ENCODE measurements at regions not wholly inside any gene's neighbourhood (a gene's known extent, or its start where the extent isn't known, plus 50 kb on each side); places are given as distances from the start of the nearest gene placed in this dataset.
"Not testable (repeated sequence)": the region's sequence is repeated elsewhere in the genome, so short reads cannot be mapped to it uniquely, and the experiment has no call there.

DNA sequence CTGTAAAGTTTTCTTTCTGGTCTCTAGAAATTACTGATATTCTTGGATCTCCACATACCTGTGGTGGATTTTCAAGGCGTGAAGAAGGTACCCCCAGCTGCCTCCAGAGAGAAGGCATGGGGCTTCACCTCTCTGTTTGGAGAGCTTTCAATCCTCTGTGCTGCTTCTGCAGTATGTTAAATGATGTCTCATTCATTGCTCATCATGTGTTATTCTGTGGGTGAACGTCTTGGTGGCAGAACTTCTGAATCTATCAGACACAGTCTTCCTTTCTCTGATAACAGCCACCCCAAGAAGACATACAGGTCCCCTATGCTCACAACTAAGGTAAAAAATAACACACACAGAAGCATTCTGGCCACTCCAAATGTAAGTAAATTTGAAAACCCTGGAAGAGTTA is 221.3 kb upstream of the TMEM260 start:
- peaks cover 3% of the 10 kb centered on the region for H3K27me3 Mint-ChIP-seq (ENCODE audit: low read depth, unreplicated experiment)
- no peak for TF ChIP-seq EZH2 (IDR thresholded peaks at IDR 0.05; ENCODE audit: insufficient read depth, low read length)
- TF ChIP-seq CTCF (IDR thresholded peaks at IDR 0.05; ENCODE audit: insufficient read depth, low read depth, low read length), result no peak

DNA sequence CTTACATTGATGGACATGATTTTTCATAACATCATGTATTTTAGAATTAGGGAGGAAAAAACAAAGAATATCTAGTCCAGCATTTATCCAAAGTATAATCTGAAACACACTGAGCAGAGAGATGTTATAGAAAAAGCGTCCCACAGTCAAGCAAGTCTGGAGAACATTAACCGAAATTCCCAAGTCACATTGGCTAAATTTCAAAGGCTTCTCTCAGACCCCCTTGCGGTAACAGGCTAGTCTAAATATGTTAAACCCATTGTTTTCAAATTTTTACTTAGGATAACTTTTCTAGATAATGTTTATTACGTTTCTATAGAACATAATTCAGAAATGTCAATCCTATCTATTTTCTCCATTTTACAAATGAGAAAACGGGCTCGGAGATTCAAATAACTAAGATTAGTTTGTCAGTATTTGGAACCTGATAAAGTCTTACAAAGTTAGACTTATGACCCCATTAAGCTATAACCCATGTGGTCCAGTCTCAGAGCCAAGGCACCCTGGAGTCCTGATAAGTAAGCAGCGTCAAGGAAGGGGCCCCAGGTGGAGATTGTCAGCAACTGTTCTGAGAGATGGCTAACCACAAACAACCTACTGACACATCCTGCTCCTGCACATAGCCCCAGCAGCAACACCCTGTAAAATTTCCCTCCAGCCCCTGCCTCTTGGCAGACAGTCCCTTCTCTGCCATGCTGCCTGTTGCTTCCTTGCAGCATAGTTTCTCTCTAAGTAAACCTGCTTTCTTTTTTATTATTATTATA is 220.6 kb upstream of the TMEM260 start:
- TF ChIP-seq CTCF (IDR thresholded peaks at IDR 0.05; ENCODE audit: insufficient read depth, low read depth, low read length) (no peak), EZH2 (IDR thresholded peaks at IDR 0.05; ENCODE audit: insufficient read depth, low read length) (no peak)
- Mint-ChIP-seq H3K27me3 (ENCODE audit: low read depth, unreplicated experiment) (peaks cover 3% of the 10 kb centered on the region), H3K9me3 (ENCODE audit: unreplicated experiment) (no peaks in the 10 kb centered on the region), H3K4me3 (ENCODE audit: unreplicated experiment) (no peak overlapping the region), H3K36me3 (ENCODE audit: low read depth, unreplicated experiment) (no peaks in the 10 kb centered on the region), H3K27ac (ENCODE audit: unreplicated experiment) (no peak overlapping the region), H3K4me1 (ENCODE audit: low read depth, unreplicated experiment) (peaks cover 5% of the 10 kb centered on the region)
- Histone ChIP-seq H2AFZ (ENCODE audit: low read depth, low read length) (no peak overlapping the region), H3K4me3 (ENCODE audit: insufficient read depth, low read depth, low read length) (no peak overlapping the region), H3K27me3 (ENCODE audit: insufficient read depth, low read length) (no peaks in the 10 kb centered on the region), H3K9me3 (ENCODE audit: insufficient read depth, low read depth, low read length) (no peaks in the 10 kb centered on the region), H3K79me2 (ENCODE audit: insufficient read depth, low read length) (no peaks in the 10 kb centered on the region), H3K4me2 (ENCODE audit: low read length) (no peak overlapping the region), H3K4me1 (ENCODE audit: insufficient read depth, low read length) (no peaks in the 10 kb centered on the region), H3K36me3 (ENCODE audit: insufficient read depth, low read length) (no peaks in the 10 kb centered on the region), H3K27ac (ENCODE audit: low read depth, low read length) (no peak overlapping the region), H4K20me1 (ENCODE audit: insufficient read depth, low read length) (no peaks in the 10 kb centered on the region), H3K9ac (ENCODE audit: low read length) (no peak overlapping the region)
- FAIRE-seq (no peak), DNase-seq (ENCODE audit: low read depth) (no peak)

More for the DNA sequence above, 221.3 kb upstream of the TMEM260 start:
- Histone ChIP-seq H3K79me2 (ENCODE audit: insufficient read depth, low read length) (no peaks in the 10 kb centered on the region), H3K4me1 (ENCODE audit: insufficient read depth, low read length) (no peaks in the 10 kb centered on the region), H4K20me1 (ENCODE audit: insufficient read depth, low read length) (no peaks in the 10 kb centered on the region), H3K36me3 (ENCODE audit: insufficient read depth, low read length) (no peaks in the 10 kb centered on the region), H3K9ac (ENCODE audit: low read length) (no peak overlapping the region), H3K27me3 (ENCODE audit: insufficient read depth, low read length) (no peaks in the 10 kb centered on the region), H2AFZ (ENCODE audit: low read depth, low read length) (no peak overlapping the region), H3K27ac (ENCODE audit: low read depth, low read length) (no peak overlapping the region), H3K4me3 (ENCODE audit: insufficient read depth, low read depth, low read length) (no peak overlapping the region), H3K4me2 (ENCODE audit: low read length) (no peak overlapping the region), H3K9me3 (ENCODE audit: insufficient read depth, low read depth, low read length) (no peaks in the 10 kb centered on the region)
- no peak overlapping the region for H3K27ac Mint-ChIP-seq (ENCODE audit: unreplicated experiment)
- FAIRE-seq, result no peak
- no peak overlapping the region for H3K4me3 Mint-ChIP-seq (ENCODE audit: unreplicated experiment)
- no peaks in the 10 kb centered on the region for H3K9me3 Mint-ChIP-seq (ENCODE audit: unreplicated experiment)
- no peak for DNase-seq (ENCODE audit: low read depth)
- H3K36me3 Mint-ChIP-seq (ENCODE audit: low read depth, unreplicated experiment), result no peaks in the 10 kb centered on the region
- peaks cover 5% of the 10 kb centered on the region for H3K4me1 Mint-ChIP-seq (ENCODE audit: low read depth, unreplicated experiment)

DNA sequence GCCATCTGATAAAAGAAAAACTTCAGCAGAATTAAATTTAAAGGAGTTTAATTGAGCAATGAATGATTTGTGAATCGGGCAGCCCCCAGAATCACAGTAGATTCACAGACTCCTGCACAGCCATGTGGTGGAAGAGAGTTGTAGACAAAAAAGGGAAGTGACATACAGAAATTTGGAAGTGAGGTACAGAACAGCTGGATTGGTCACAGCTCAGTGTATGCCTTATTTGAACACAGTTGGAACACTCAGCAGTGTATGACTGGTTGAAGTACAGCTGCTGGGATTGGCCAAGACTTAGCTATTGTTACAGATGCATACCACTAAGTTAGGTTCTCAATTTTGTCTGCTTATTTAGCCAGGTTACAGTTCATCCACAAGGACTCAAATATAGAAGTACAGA is 213.9 kb upstream of the TMEM260 start:
- not testable (repeated sequence) for H3K4me3 Mint-ChIP-seq (ENCODE audit: unreplicated experiment); H3K27ac Mint-ChIP-seq (ENCODE audit: unreplicated experiment); H3K27me3 Mint-ChIP-seq (ENCODE audit: low read depth, unreplicated experiment)

More for the DNA sequence above, 213.9 kb upstream of the TMEM260 start:
- not testable (repeated sequence) for DNase-seq (ENCODE audit: low read depth); H3K9ac ChIP-seq (ENCODE audit: low read length); H3K4me3 ChIP-seq (ENCODE audit: insufficient read depth, low read depth, low read length); H2AFZ ChIP-seq (ENCODE audit: low read depth, low read length); H3K36me3 ChIP-seq (ENCODE audit: insufficient read depth, low read length); H3K4me2 ChIP-seq (ENCODE audit: low read length); H3K36me3 Mint-ChIP-seq (ENCODE audit: low read depth, unreplicated experiment); H3K4me1 Mint-ChIP-seq (ENCODE audit: low read depth, unreplicated experiment); H3K79me2 ChIP-seq (ENCODE audit: insufficient read depth, low read length); H3K27ac ChIP-seq (ENCODE audit: low read depth, low read length); H4K20me1 ChIP-seq (ENCODE audit: insufficient read depth, low read length); H3K9me3 ChIP-seq (ENCODE audit: insufficient read depth, low read depth, low read length); H3K4me1 ChIP-seq (ENCODE audit: insufficient read depth, low read length); FAIRE-seq; H3K27me3 ChIP-seq (ENCODE audit: insufficient read depth, low read length); H3K9me3 Mint-ChIP-seq (ENCODE audit: unreplicated experiment)

All from astrocyte (in vitro differentiated cells and primary cell).